Nephron (organoid): ENCODE measurements at regions not wholly inside any gene's neighbourhood (a gene's known extent, or its start where the extent isn't known, plus 50 kb on each side); places are given as distances from the start of the nearest gene placed in this dataset.

Experiments used
- H3K27ac Mint-ChIP-seq, 3 experiments: 2 replicates each; pipeline ENCODE4 v1.8.0; 2020; ENCODE audit warnings: mixed read lengths in 3 of 3, mild to moderate bottlenecking in 2 of 3, moderate library complexity in 1 of 3
- H3K27me3 Mint-ChIP-seq: 2 replicates; pipeline ENCODE4 v1.8.0; 2021; ENCODE audit warnings: low read depth, mild to moderate bottlenecking, moderate library complexity, mixed read lengths
- H3K36me3 Mint-ChIP-seq: 2 replicates; pipeline ENCODE4 v1.8.0; 2020; ENCODE audit warnings: low read depth, mixed read lengths
- H3K4me1 Mint-ChIP-seq: 2 replicates; pipeline ENCODE4 v1.8.0; 2020; ENCODE audit warnings: mixed read lengths
- H3K4me3 Mint-ChIP-seq, 3 experiments: 2 replicates each; pipeline ENCODE4 v1.8.0; 2020; ENCODE audit warnings: mild to moderate bottlenecking in 3 of 3, mixed read lengths in 3 of 3, moderate library complexity in 2 of 3
- H3K9me3 Mint-ChIP-seq: 2 replicates; pipeline ENCODE4 v1.8.0; 2020; ENCODE audit warnings: mixed read lengths
- CTCF ChIP-seq, 3 experiments: fragments of 200-600 bp; sonication (generic); IDR thresholded peaks; one replicate each; pipeline ENCODE4 v1.5.0; 2021; ENCODE audit warnings: antibody characterized with exemption in 3 of 3; ENCODE audit not compliant: unreplicated experiment in 3 of 3

GRCh38 chr3:75967071-75967470 is 181.7 kb upstream of the ZNF717 start:
- Mint-ChIP-seq H3K9me3 (peaks cover 13% of the 10 kb centered on the region), H3K36me3 (no peaks in the 10 kb centered on the region)

GRCh38 chr3:75978686-75979085 is 193.3 kb upstream of the ZNF717 start:
- Mint-ChIP-seq H3K36me3 (no peaks in the 10 kb centered on the region), H3K4me1 (peaks cover 7% of the 10 kb centered on the region), H3K27ac (no peak overlapping the region), H3K27me3 (no peaks in the 10 kb centered on the region), H3K9me3 (peaks cover 4% of the 10 kb centered on the region), H3K4me3 (no peak overlapping the region)
- no peak for TF ChIP-seq CTCF (IDR thresholded peaks at IDR 0.05; ENCODE audit: unreplicated experiment in 3 of 3)

More at GRCh38 chr3:75967071-75967470, 181.7 kb upstream of the ZNF717 start:
- no peak for TF ChIP-seq CTCF (IDR thresholded peaks at IDR 0.05; ENCODE audit: unreplicated experiment in 3 of 3)
- Mint-ChIP-seq H3K4me3 (no peak overlapping the region), H3K27me3 (no peaks in the 10 kb centered on the region), H3K27ac (no peak overlapping the region), H3K4me1 (no peaks in the 10 kb centered on the region)

- Mint-ChIP-seq H3K27me3 (no peaks in the 10 kb centered on the region), H3K9me3 (no peaks in the 10 kb centered on the region), H3K36me3 (no peaks in the 10 kb centered on the region), H3K4me3 (no peak overlapping the region), H3K4me1 (peaks cover 7% of the 10 kb centered on the region), H3K27ac (no peak overlapping the region)
- no peak for TF ChIP-seq CTCF (IDR thresholded peaks at IDR 0.05; ENCODE audit: unreplicated experiment in 3 of 3)
Observed at GRCh38 chr3:75981401-75981800, 196.1 kb upstream of the ZNF717 start.

- no peak for TF ChIP-seq CTCF (IDR thresholded peaks at IDR 0.05; ENCODE audit: unreplicated experiment in 3 of 3)
- H3K36me3 Mint-ChIP-seq, result no peaks in the 10 kb centered on the region
- H3K9me3 Mint-ChIP-seq, result no peaks in the 10 kb centered on the region
- peaks cover 7% of the 10 kb centered on the region for H3K4me1 Mint-ChIP-seq
- no peak overlapping the region for H3K27ac Mint-ChIP-seq
- H3K4me3 Mint-ChIP-seq, result no peak overlapping the region
- H3K27me3 Mint-ChIP-seq, result no peaks in the 10 kb centered on the region
Observed at GRCh38 chr3:75982151-75982550, 196.8 kb upstream of the ZNF717 start.

GRCh38 chr3:75983111-75983510 is 197.8 kb upstream of the ZNF717 start:
- H3K27ac Mint-ChIP-seq, result peak overlapping the region in 2 of 3 experiments; percentile 1 to 70
- H3K36me3 Mint-ChIP-seq, result no peaks in the 10 kb centered on the region
- H3K9me3 Mint-ChIP-seq, result peaks cover 3% of the 10 kb centered on the region
- H3K4me1 Mint-ChIP-seq, result peaks cover 7% of the 10 kb centered on the region
- H3K4me3 Mint-ChIP-seq, result no peak overlapping the region
- no peak for TF ChIP-seq CTCF (IDR thresholded peaks at IDR 0.05; ENCODE audit: unreplicated experiment in 3 of 3)
- H3K27me3 Mint-ChIP-seq, result no peaks in the 10 kb centered on the region

- Mint-ChIP-seq H3K36me3 (no peaks in the 10 kb centered on the region), H3K27me3 (no peaks in the 10 kb centered on the region), H3K27ac (peak overlapping the region in 2 of 3 experiments; percentile 70 to 82), H3K9me3 (peaks cover 3% of the 10 kb centered on the region), H3K4me1 (peaks cover 7% of the 10 kb centered on the region), H3K4me3 (no peak overlapping the region)
- TF ChIP-seq CTCF (IDR thresholded peaks at IDR 0.05; ENCODE audit: unreplicated experiment in 3 of 3), result no peak
Observed at GRCh38 chr3:75983609-75984290, 198.4 kb upstream of the ZNF717 start.
